Trophoblast cell (in vitro differentiated cells and primary cell): ENCODE measurements at regions not wholly inside any gene's neighbourhood (a gene's known extent, or its start where the extent isn't known, plus 50 kb on each side); places are given as distances from the start of the nearest gene placed in this dataset.

Experiments used
- DNase-seq, 2 donors: peaks; one replicate each; pipeline ENCODE4 v3.0.0-alpha.2; 2016
- H2AFZ ChIP-seq: 2 replicates; pipeline ENCODE4 v1.6.1; 2013; ENCODE audit warnings: low read length, moderate library complexity, mild to moderate bottlenecking; ENCODE audit not compliant: insufficient read depth, poor library complexity
- H2AK5ac ChIP-seq: 2 replicates; pipeline ENCODE4 v1.6.1; 2013; ENCODE audit warnings: mild to moderate bottlenecking, low read length
- H2BK120ac ChIP-seq: 2 replicates; pipeline ENCODE4 v1.6.1; 2013; ENCODE audit warnings: low read length, mild to moderate bottlenecking, moderate library complexity; ENCODE audit not compliant: insufficient read depth, poor library complexity
- H2BK12ac ChIP-seq: 2 replicates; pipeline ENCODE4 v1.6.1; 2013; ENCODE audit warnings: mild to moderate bottlenecking, low read length, moderate library complexity
- H2BK5ac ChIP-seq: 2 replicates; pipeline ENCODE4 v1.6.1; 2013; ENCODE audit warnings: low read length, low read depth, moderate library complexity, mild to moderate bottlenecking; ENCODE audit not compliant: poor library complexity
- H3K14ac ChIP-seq: 2 replicates; pipeline ENCODE4 v1.6.1; 2013; ENCODE audit warnings: mild to moderate bottlenecking, low read length
- H3K18ac ChIP-seq: 2 replicates; pipeline ENCODE4 v1.6.1; 2013; ENCODE audit warnings: mild to moderate bottlenecking, low read length
- H3K23ac ChIP-seq: 2 replicates; pipeline ENCODE4 v1.6.1; 2013; ENCODE audit warnings: low read length
- H3K27ac ChIP-seq: 2 replicates; pipeline ENCODE4 v1.5.1; 2013; ENCODE audit warnings: low read depth, mild to moderate bottlenecking, inconsistent platforms, low read length, moderate library complexity
- H3K27me3 ChIP-seq: 2 replicates; pipeline ENCODE4 v1.6.1; 2013; ENCODE audit warnings: inconsistent platforms, mild to moderate bottlenecking, low read length, moderate library complexity; ENCODE audit not compliant: insufficient read depth
- H3K36me3 ChIP-seq, 2 experiments: 1 replicate in 1 of 2; 2 replicates in 1 of 2; pipeline ENCODE4 v1.6.1; 2013; ENCODE audit warnings: low read length in 2 of 2, mild to moderate bottlenecking in 2 of 2, moderate library complexity in 1 of 2; ENCODE audit not compliant: insufficient read depth in 2 of 2, control insufficient read depth in 1 of 2
- H3K4ac ChIP-seq: 2 replicates; pipeline ENCODE4 v1.6.1; 2013; ENCODE audit warnings: low read depth, mild to moderate bottlenecking, low read length, moderate library complexity
- H3K4me1 ChIP-seq, 2 experiments: 1 replicate in 1 of 2; 2 replicates in 1 of 2; pipeline ENCODE4 v1.6.1; 2013; ENCODE audit warnings: low read length in 2 of 2, mild to moderate bottlenecking in 2 of 2, moderate library complexity in 1 of 2; ENCODE audit not compliant: insufficient read depth in 2 of 2, control insufficient read depth in 1 of 2
- H3K4me2 ChIP-seq: 2 replicates; pipeline ENCODE4 v1.6.1; 2013; ENCODE audit warnings: inconsistent platforms, mild to moderate bottlenecking, low read length, moderate library complexity
- H3K4me3 ChIP-seq: 2 replicates; pipeline ENCODE4 v1.5.1; 2013; ENCODE audit warnings: mild to moderate bottlenecking, low read depth, low read length, inconsistent platforms
- H3K79me1 ChIP-seq: one replicate; pipeline ENCODE4 v1.6.1; 2013; ENCODE audit warnings: low read length
- H3K79me2 ChIP-seq: 2 replicates; pipeline ENCODE4 v1.6.1; 2013; ENCODE audit warnings: low read length, mild to moderate bottlenecking; ENCODE audit not compliant: control insufficient read depth, insufficient read depth, poor library complexity
- H3K9ac ChIP-seq: 2 replicates; pipeline ENCODE4 v1.6.1; 2013; ENCODE audit warnings: mild to moderate bottlenecking, low read length
- H3K9me3 ChIP-seq: 2 replicates; pipeline ENCODE4 v1.6.1; 2013; ENCODE audit warnings: low read depth, mild to moderate bottlenecking, control low read depth, inconsistent platforms, low read length; ENCODE audit not compliant: insufficient read depth
- H4K12ac ChIP-seq: 2 replicates; pipeline ENCODE4 v1.6.1; 2013; ENCODE audit warnings: low read depth, mild to moderate bottlenecking, low read length, moderate library complexity
- H4K8ac ChIP-seq: 2 replicates; pipeline ENCODE4 v1.6.1; 2013; ENCODE audit warnings: low read depth, mild to moderate bottlenecking, low read length, moderate library complexity
- H4K91ac ChIP-seq: one replicate; pipeline ENCODE4 v1.6.1; 2013; ENCODE audit warnings: low read depth, mild to moderate bottlenecking, low read length, moderate library complexity
- WGBS: extraction: QIAGEN DNeasy Blood & Tissue Kit; methylation state at CpG from one replicate; pipeline ENCODE4 v1.1.7; 2013; ENCODE audit warnings: missing lambda C conversion rate; ENCODE audit not compliant: insufficient read length, insufficient coverage; ENCODE audit errors: extremely low coverage; 5-methylcytosine and 5-hydroxymethylcytosine counted together

DNA sequence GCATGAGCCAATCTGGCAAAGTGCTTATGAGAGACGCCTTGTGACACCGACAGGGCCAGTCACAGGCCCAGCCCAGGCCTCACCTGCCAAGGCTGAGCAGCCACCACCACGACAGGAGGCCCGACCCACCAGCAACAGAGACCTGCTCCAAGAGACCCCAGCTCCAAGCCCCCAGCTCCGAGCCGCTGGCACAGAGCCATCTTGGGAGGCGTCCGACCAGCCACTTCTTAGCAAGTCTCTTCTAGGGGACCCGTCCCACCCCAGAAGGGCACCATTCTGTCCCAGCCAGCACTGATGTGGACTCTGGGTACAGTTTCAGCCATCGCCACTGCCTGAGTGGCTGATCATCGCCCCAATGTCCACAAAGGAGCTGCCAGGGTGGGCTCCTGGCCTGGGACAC, 290.7 kb upstream of the SALL3 start:
- H2BK120ac ChIP-seq, result no peak overlapping the region
- WGBS, result no CpG with 5 or more reads among the region's 11 CpGs

DNA sequence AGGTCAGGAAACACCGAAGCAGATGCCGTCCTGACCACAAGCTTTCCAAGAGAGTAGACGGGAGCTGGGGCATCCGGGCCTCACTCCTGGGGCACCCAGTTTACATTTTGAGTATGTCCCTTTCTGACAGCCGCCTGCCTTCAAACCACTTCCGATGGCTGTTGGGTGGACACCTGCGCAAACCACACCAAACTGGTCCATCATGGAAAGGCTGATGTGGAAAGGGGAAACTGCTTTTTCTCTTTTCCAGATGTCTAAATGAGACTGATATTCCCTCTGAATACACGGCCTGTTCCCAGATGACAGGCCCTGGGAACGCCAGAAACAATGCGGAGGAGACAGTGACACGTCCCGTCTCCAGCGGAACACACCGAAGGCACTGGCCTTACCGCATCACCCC, 290.0 kb upstream of the SALL3 start:
- no peak for DNase-seq
- WGBS, result no CpG with 5 or more reads among the region's 15 CpGs

More for the DNA sequence above, 290.7 kb upstream of the SALL3 start:
- Histone ChIP-seq H4K12ac (no peak overlapping the region), H3K4me2 (no peak overlapping the region), H3K4me3 (peak overlapping the region; percentile 29), H3K79me1 (no peaks in the 10 kb centered on the region), H3K4me1 (no peaks in the 10 kb centered on the region), H3K36me3 (no peaks in the 10 kb centered on the region), H3K18ac (no peak overlapping the region), H3K9me3 (no peaks in the 10 kb centered on the region), H4K91ac (no peak overlapping the region), H2AFZ (no peak overlapping the region), H3K14ac (no peak overlapping the region), H3K27ac (no peak overlapping the region), H3K4ac (no peak overlapping the region), H3K9ac (no peak overlapping the region), H3K27me3 (no peaks in the 10 kb centered on the region), H3K23ac (no peak overlapping the region), H3K79me2 (no peaks in the 10 kb centered on the region), H2BK5ac (no peak overlapping the region), H4K8ac (no peak overlapping the region), H2AK5ac (no peak overlapping the region), H2BK12ac (no peak overlapping the region)
- DNase-seq, result no peak

DNA sequence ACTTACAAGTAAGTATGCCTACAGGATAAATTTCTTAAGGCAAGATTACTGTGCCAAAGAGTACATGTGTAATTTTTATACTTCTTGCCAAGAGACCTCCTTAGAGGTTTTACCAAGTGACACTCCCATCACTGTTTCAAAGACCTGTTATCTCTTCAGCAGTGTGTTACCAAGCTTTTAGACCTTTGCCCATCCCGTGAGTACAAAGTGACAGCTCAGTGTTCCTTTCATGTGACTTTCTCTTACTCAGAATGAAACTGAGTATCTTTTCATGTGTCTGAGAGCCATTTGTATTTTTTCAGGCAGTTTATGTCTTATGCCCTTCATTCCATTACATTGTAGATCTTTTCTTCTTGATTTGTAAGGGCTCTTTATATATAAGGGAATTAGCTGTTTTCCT, 287.5 kb upstream of the SALL3 start:
- no peaks in the 10 kb centered on the region for H3K9me3 ChIP-seq
- H3K4me2 ChIP-seq, result no peak overlapping the region
- H3K14ac ChIP-seq, result no peak overlapping the region
- H4K91ac ChIP-seq, result no peak overlapping the region
- H2BK120ac ChIP-seq, result no peak overlapping the region
- H3K4ac ChIP-seq, result no peak overlapping the region
- no peak overlapping the region for H2AK5ac ChIP-seq
- no peak overlapping the region for H3K4me3 ChIP-seq
- no peak for DNase-seq
- no peak overlapping the region for H4K8ac ChIP-seq
- H2BK5ac ChIP-seq, result no peak overlapping the region
- H2BK12ac ChIP-seq, result no peak overlapping the region
- H3K18ac ChIP-seq, result no peak overlapping the region
- H3K36me3 ChIP-seq, result no peaks in the 10 kb centered on the region
- no peak overlapping the region for H3K23ac ChIP-seq
- no peak overlapping the region for H3K9ac ChIP-seq
- no CpG with 5 or more reads among the region's 1 CpG for WGBS
- H3K27ac ChIP-seq, result no peak overlapping the region
- no peaks in the 10 kb centered on the region for H3K27me3 ChIP-seq
- no peaks in the 10 kb centered on the region for H3K79me1 ChIP-seq
- no peak overlapping the region for H2AFZ ChIP-seq
- no peaks in the 10 kb centered on the region for H3K4me1 ChIP-seq
- H3K79me2 ChIP-seq, result no peaks in the 10 kb centered on the region
- H4K12ac ChIP-seq, result no peak overlapping the region

More for the DNA sequence above, 290.0 kb upstream of the SALL3 start:
- Histone ChIP-seq H4K91ac (no peak overlapping the region), H3K79me2 (no peaks in the 10 kb centered on the region), H3K4me1 (no peaks in the 10 kb centered on the region), H4K8ac (no peak overlapping the region), H2BK5ac (no peak overlapping the region), H3K4ac (no peak overlapping the region), H3K36me3 (no peaks in the 10 kb centered on the region), H3K4me2 (no peak overlapping the region), H3K9me3 (no peaks in the 10 kb centered on the region), H2AFZ (no peak overlapping the region), H2AK5ac (no peak overlapping the region), H3K27ac (no peak overlapping the region), H3K4me3 (no peak overlapping the region), H2BK120ac (no peak overlapping the region), H4K12ac (no peak overlapping the region), H3K79me1 (no peaks in the 10 kb centered on the region), H3K14ac (no peak overlapping the region), H3K18ac (no peak overlapping the region), H3K9ac (no peak overlapping the region), H3K27me3 (no peaks in the 10 kb centered on the region), H2BK12ac (no peak overlapping the region), H3K23ac (no peak overlapping the region)

DNA sequence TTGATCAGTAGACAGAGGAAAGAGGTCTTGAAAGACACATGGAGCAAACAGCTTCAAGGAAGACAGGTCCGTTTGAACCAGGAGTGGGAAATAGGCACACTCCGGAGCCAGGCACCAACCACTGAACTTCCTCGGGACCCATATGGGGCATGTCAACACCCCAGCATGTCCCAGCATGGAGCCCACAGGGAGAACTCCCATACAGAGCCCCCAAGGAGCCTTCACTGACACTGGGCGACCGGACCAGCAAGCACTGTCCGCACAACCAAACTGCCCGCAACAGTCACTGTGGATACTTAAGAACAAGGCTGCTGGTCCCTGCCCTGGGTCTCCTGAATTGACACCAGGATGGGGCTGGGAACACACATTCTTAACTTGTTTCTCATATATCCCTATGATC, 286.2 kb upstream of the SALL3 start:
- H3K4me3 ChIP-seq, result no peak overlapping the region
- H2AFZ ChIP-seq, result no peak overlapping the region
- no peak overlapping the region for H4K8ac ChIP-seq
- H2BK5ac ChIP-seq, result no peak overlapping the region
- no peaks in the 10 kb centered on the region for H3K79me1 ChIP-seq
- H3K14ac ChIP-seq, result no peak overlapping the region
- no peak overlapping the region for H4K91ac ChIP-seq
- no CpG with 5 or more reads among the region's 7 CpGs for WGBS
- no peak overlapping the region for H2BK120ac ChIP-seq
- no peaks in the 10 kb centered on the region for H3K9me3 ChIP-seq
- H3K4me2 ChIP-seq, result no peak overlapping the region
- no peak overlapping the region for H2AK5ac ChIP-seq
- no peak overlapping the region for H3K23ac ChIP-seq
- no peak overlapping the region for H2BK12ac ChIP-seq
- no peak overlapping the region for H3K4ac ChIP-seq
- H3K4me1 ChIP-seq, result no peaks in the 10 kb centered on the region
- no peak overlapping the region for H3K27ac ChIP-seq
- H3K9ac ChIP-seq, result no peak overlapping the region
- H4K12ac ChIP-seq, result no peak overlapping the region
- H3K27me3 ChIP-seq, result no peaks in the 10 kb centered on the region
- no peaks in the 10 kb centered on the region for H3K79me2 ChIP-seq
- H3K36me3 ChIP-seq, result no peaks in the 10 kb centered on the region
- H3K18ac ChIP-seq, result no peak overlapping the region
- no peak for DNase-seq
